LoVo (cell line): ENCODE measurements at regions not wholly inside any gene's neighbourhood (a gene's known extent, or its start where the extent isn't known, plus 50 kb on each side); places are given as distances from the start of the nearest gene placed in this dataset.
"Not testable (repeated sequence)": the region's sequence is repeated elsewhere in the genome, so short reads cannot be mapped to it uniquely, and the experiment has no call there.

ENCODE experiments used
- DNase-seq: peaks from one replicate; pipeline ENCODE4 v3.0.0-alpha.2; 2016; ENCODE audit warnings: low spot score

DNA sequence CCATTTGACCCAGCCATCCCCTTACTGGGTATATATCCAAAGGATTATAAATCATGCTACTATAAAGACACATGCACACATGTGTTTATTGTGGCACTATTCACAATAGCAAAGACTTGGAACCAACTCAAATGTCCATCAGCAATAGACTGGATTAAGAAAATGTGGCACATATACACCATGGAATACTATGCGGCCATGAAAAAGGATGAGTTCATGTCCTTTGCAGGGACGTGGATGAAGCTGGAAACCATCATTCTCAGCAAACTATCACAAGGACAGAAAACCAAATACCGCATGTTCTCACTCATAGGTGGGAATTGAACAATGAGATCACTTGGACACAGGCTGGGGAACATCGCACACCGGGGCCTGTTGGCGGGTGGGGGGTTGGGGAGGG, 913.4 kb upstream of the DIAPH2 start:
- DNase-seq, result not testable (repeated sequence)

DNA sequence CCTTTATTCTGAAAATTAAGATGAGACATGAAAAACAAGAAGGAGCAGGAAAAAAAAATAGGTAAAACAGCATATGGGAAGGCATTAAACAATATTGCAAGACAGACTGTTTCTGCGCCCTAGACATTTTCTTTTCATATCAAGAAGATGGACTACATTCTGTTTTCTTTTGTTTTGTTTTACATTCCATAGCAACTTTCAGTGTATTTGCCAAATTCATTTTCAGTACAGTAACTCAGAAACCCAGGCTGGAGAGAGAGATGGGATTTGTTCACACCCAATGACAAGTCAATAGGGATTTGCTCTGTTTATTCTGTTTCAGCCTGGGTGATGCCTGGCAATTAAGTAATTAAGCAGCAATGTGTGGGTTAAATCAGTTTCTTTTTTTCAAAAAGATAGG, 892.8 kb upstream of the DIAPH2 start:
- no peak for DNase-seq

DNA sequence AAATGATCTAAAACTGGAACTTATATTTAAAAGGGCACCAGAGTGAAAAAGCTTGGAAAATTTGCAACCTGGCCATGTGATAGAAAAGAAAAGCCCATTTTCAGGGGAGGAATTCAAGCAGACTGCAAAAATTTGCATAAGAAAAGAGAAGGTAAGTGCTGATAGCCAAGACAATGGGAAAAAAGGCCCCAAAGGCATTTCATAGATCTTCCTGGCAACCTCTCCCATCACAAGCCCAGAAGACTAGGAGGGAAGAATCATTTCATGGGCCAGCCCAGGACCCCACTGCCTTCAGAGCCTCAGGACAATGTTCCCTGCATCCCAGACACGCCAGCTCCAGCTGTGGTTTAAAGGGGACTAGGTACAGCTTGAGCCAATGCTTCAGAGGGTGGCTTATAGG, 887.3 kb upstream of the DIAPH2 start:
- no peak for DNase-seq

GRCh38 chrX:95823796-95824195, 860.8 kb upstream of the DIAPH2 start:
- no peak for DNase-seq

DNA sequence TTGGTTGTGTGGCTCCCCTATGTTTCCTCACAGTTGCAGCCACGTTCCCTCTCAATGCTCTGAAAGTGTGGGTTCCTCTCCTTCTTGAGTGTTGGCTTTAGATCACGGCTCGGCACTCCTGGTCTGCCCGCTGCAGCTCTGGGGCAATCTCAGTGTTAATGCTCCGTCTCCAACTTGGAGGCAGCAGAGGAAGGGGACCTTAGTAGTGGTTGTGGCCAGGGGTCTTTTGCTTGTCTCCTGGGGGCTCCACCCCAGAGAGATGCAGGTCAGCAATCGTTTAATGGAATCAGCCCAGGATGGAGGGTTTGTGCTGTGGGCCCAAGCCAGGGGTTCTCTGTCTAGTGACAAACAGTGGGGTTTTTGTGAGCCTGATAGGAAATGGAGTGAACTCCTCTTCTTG, 849.4 kb upstream of the DIAPH2 start:
- DNase-seq, result no peak

DNA sequence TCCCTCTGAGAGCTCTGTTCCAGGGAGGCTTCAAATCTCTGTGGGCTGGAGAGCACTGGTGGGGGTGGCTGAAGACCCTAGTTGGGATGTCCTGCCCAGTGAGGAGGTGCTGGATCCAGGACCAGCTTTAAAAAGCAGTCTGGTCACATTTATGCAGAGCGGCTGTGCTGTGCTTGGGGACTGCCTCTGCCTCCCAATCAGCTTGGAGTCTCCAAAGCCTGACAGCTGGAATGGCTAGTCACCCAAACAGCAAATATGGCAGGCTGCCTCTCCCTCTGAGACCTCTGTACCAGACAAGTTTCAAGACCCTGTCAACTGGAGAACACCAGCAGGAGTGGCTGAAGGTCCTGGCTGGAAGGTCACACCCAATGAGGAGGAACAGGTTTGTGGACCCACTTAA, 848.1 kb upstream of the DIAPH2 start:
- no peak for DNase-seq

- DNase-seq, result no peak
Observed at GRCh38 chrX:95841863-95842262, 842.8 kb upstream of the DIAPH2 start.

GRCh38 chrX:95860127-95860526, 824.5 kb upstream of the DIAPH2 start:
- no peak for DNase-seq

GRCh38 chrX:95875661-95876060, 809.0 kb upstream of the DIAPH2 start:
- no peak for DNase-seq

DNA sequence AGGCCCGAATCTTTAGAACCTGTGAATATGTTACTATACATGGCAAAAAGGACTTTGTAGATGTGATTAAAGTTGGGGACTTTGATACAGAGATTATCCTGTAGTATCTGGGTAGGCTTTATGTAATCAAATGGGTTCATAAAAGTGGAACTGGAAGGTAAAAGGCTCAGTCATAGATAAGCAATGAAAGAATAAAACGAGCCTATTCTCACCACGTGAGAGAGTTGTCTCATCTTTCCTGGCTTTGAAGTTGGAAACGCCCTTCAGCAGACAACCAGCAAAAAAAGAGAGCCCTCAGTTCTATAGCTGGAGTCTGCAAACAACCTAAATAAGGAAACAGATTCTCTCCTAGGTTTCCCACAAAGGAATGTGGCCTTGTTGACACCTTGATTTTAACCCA, 805.8 kb upstream of the DIAPH2 start:
- no peak for DNase-seq

- no peak for DNase-seq
Observed at GRCh38 chrX:95884186-95884585, 800.5 kb upstream of the DIAPH2 start.

DNA sequence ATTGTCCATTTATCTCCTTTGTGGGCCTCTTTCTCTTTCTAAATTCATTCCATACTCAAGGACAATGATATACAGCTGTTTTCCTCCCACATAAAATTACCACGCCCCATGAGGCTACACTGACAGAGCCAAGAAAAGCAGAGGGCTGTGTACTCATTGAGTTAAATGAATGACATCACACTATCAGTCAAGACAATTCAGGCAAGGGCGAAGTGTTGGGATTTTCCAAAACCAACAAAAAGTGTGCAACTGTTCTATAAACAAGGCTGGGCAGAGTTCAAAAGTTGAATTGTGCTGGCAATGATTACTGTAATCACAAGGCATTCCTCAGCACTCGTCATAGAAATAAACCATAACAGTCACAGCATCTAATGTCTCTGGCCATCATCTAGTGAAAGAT, 799.6 kb upstream of the DIAPH2 start:
- DNase-seq, result no peak

GRCh38 chrX:95889279-95889678, 795.4 kb upstream of the DIAPH2 start:
- DNase-seq, result no peak

DNA sequence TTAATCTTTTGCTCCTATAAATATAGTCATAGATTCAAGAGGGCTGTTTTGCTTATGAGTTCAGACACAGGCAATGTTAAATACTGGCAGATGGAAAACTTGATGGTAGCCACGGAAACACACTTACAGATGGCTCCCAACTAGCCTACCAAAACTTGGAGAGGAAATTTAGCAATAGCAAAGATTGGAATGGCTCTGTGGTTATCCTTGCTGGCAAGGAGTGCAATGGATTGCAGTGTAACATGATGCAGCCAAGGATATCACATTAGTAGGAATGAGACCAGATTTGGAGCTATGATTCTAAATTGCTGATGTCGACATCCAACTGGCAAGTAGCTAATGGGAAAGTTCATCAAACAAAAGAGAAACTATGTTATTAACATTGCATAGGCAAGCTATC, 791.0 kb upstream of the DIAPH2 start:
- DNase-seq, result no peak

DNA sequence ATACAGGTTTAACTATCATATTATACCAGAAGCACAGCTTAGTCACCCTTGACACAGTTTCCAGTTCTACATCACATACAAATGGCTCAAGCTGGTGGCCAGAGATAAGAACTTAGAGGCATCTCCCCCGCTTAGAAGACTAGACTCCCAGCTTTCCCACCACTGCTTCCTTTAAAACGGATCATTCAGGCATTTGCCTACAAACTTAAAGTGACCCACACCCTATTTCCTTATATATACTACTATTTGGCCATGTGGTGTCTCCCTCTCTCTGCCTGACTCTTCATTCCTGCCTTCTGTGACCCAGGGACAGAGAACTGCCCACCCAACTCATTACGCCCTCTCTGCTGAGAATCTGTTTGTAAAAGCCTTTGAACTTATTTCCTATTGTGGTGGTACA, 781.2 kb upstream of the DIAPH2 start:
- no peak for DNase-seq

GRCh38 chrX:95903975-95904374, 780.7 kb upstream of the DIAPH2 start:
- DNase-seq, result no peak

DNA sequence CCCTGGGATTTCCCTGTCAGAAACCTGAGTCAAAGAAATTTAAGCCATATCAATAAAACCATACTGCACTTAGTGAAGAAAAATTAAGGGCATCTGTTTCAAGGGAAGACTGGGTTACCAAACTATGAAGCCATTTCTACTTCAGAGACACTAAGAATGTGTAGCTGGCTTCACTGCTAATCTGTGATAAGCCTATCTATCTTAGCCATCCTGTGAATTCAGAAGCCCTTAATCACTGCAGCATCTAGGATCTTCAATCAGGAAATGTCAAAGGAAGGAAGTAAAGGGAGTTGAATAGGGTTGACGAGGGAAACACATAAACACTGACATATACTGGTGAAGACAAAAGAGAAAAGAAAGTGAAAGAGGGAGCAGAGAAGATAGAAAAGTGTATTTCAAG, 777.6 kb upstream of the DIAPH2 start:
- DNase-seq, result no peak

DNA sequence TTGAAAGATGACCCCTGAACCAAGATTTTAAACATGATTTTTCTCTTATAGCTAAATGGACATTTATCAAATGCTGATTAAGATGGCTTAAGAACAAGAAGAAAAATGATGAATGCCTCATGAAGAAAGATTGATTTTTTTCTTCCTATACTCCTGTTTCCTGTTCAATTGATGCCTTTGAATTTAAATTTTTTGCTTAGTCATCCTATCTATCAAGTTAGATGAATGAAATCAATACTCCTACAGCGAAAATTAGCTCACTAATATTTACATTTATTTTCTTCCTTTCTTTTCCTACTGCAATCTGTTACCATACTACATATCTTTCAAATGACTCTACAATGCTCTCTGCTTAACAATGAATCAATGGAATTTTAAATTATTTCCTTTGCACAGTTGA, 773.6 kb upstream of the DIAPH2 start:
- no peak for DNase-seq

- DNase-seq, result no peak
Observed at GRCh38 chrX:95919605-95920004, 765.0 kb upstream of the DIAPH2 start.

DNA sequence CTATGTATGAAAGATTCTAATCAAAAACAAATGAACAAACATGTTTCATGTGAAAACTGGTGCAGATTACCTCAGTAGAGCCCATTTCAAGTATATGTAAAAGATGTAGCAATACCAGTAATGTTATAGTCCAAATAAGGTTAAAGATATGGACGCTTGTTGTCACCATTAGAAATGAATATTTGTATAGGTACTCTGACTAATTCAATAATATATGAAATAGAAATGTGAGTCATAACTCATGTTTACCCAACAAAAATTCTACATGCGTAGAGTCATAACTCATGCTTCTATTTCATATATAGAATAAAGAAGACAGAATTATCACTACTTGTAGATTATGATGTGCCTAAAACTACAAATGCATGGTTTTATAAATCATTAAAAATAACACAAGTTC, 739.1 kb upstream of the DIAPH2 start:
- no peak for DNase-seq

DNA sequence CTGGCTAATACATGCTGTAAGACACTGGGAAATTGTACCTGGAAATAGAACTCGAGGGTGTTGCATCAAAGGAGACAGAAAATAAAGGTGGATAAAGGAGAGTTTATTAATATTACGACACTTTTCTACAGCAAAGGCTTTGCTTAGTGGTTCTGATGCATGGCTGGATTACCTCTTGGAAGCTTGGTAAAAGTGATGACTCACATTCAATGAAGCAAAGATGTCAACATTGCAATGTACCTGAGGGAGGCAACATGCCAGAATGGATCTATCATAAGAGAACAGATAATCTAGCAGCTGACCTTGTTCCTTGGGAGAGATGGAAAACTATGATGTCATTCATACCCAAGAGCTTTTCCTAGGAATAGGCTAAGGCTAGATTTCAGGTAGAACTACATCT, 735.1 kb upstream of the DIAPH2 start:
- no peak for DNase-seq

GRCh38 chrX:95950679-95951078, 734.0 kb upstream of the DIAPH2 start:
- no peak for DNase-seq

DNA sequence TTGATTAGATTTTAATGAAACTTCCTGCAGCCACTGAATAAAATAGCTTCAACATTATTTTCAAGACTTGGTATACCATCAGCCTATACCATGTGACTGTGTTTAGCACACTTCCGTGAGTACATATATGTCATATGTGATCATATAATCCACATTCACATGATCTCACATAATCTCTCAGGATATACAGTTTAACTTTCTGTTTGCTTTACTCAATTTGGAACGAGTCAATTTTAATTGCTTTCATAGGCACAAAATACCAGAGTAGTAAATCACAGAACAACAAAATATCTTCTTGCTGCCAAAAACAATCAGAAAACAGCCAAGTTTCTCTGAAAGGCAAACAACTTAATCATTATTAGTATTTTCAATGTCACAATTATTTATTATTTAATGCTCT, 731.1 kb upstream of the DIAPH2 start:
- DNase-seq, result no peak

GRCh38 chrX:95956745-95957144, 727.9 kb upstream of the DIAPH2 start:
- DNase-seq, result no peak

GRCh38 chrX:95973456-95974095, 711.1 kb upstream of the DIAPH2 start:
- not testable (repeated sequence) for DNase-seq
